A549 (cell line): ENCODE measurements at regions not wholly inside any gene's neighbourhood (a gene's known extent, or its start where the extent isn't known, plus 50 kb on each side); places are given as distances from the start of the nearest gene placed in this dataset.
"Not testable (repeated sequence)": the region's sequence is repeated elsewhere in the genome, so short reads cannot be mapped to it uniquely, and the experiment has no call there.

Experiments used
- ATAC-seq, 2 experiments: fragments of 200-7000 bp in 1 of 2; fragments of >200 bp in 1 of 2; cut with Nextera tagmentation in 1 of 2; cut with Tn5 transposase in 1 of 2; 3 replicates each; pipeline versions ENCODE4 v1.8.0 to v1.9.1; 2018 to 2020; ENCODE audit warnings: mild to moderate bottlenecking in 1 of 2, moderate library complexity in 1 of 2
- CTCF ChIA-PET: fragments of 300-600 bp; sonication (Branson Sonifier 250); formaldehyde crosslinking; extraction: SDS; loops from one replicate; lab custom pipeline; 2021; ENCODE audit warnings: antibody characterized with exemption, inconsistent platforms; lab: Yijun Ruan, JAX
- POLR2A ChIA-PET: fragments of 350-600 bp; formaldehyde crosslinking; extraction: SDS; loops from one replicate; lab custom pipeline; 2021; ENCODE audit warnings: antibody characterized with exemption, inconsistent platforms; lab: Yijun Ruan, JAX
- DNase-seq, 2 experiments: peaks; one replicate each; pipeline versions ENCODE4 v3.0.0 to v3.0.0-alpha.2; 2011 to 2016; ENCODE audit warnings: low read depth in 1 of 2, low spot score in 1 of 2
- FAIRE-seq: peaks from 2 replicates; lab custom pipeline; 2011; peaks lifted over from hg19 to GRCh38; lab: Jason Lieb, UNC
- H3K27ac ChIP-seq, 2 experiments: fragments of >200 bp; sonication (Bioruptor Twin); formaldehyde crosslinking; 3 replicates each; pipeline ENCODE4 v1.5.1; 2016 to 2017
- H3K4me1 ChIP-seq: fragments of >200 bp; sonication (Bioruptor Twin); formaldehyde crosslinking; 3 replicates; pipeline ENCODE4 v1.6.1; 2016
- H3K4me2 ChIP-seq: fragments of >200 bp; sonication (Bioruptor Twin); formaldehyde crosslinking; 3 replicates; pipeline ENCODE4 v1.6.1; 2016
- H3K4me3 ChIP-seq: fragments of >200 bp; sonication (Bioruptor Twin); formaldehyde crosslinking; 3 replicates; pipeline ENCODE4 v1.5.1; 2016
- H3K9me3 ChIP-seq: fragments of >200 bp; sonication (Bioruptor Twin); formaldehyde crosslinking; 3 replicates; pipeline ENCODE4 v1.6.1; 2016
- BCL3 ChIP-seq: fragments of >200 bp; sonication (Bioruptor Twin); formaldehyde crosslinking; IDR thresholded peaks from 3 replicates; pipeline ENCODE4 v1.6.1; 2016
- BHLHE40 ChIP-seq: IDR thresholded peaks from 2 replicates; pipeline ENCODE4 v1.6.1; 2012; ENCODE audit warnings: low read depth, low read length, inconsistent platforms
- CEBPB ChIP-seq, 2 experiments: fragments of >200 bp in 1 of 2; sonication (Bioruptor Twin) in 1 of 2; formaldehyde crosslinking in 1 of 2; IDR thresholded peaks; 2 replicates each; pipeline ENCODE4 v1.6.1; 2012 to 2016
- E2F6 ChIP-seq: IDR thresholded peaks from 2 replicates; pipeline ENCODE4 v1.6.1; 2012; ENCODE audit warnings: low read depth, borderline replicate concordance
- EHMT2 ChIP-seq: fragments of 200-600 bp; sonication (generic); IDR thresholded peaks from 2 replicates; pipeline ENCODE4 v1.6.1; 2016; ENCODE audit warnings: antibody characterized with exemption, low read depth, mild to moderate bottlenecking, moderate library complexity
- FOSL2 ChIP-seq, 2 experiments: fragments of 450-650 bp in 1 of 2; fragments of >200 bp in 1 of 2; sonication (Bioruptor Twin) in 1 of 2; formaldehyde crosslinking; IDR thresholded peaks; 2 replicates each; pipeline versions ENCODE4 v1.5.0 to v1.6.1; 2016 to 2020; ENCODE audit warnings: mild to moderate bottlenecking in 1 of 2, moderate library complexity in 1 of 2
- GATA3 ChIP-seq: IDR thresholded peaks from 2 replicates; pipeline ENCODE4 v1.6.1; 2012; ENCODE audit warnings: borderline replicate concordance
- HOXA7 ChIP-seq: fragments of 250-450 bp; sonication (Bioruptor Pico); IDR thresholded peaks from 2 replicates; pipeline ENCODE4 v1.5.0; 2020; ENCODE audit warnings: mild to moderate bottlenecking, moderate library complexity
- HOXB5 ChIP-seq: fragments of 250-450 bp; sonication (Bioruptor Pico); IDR thresholded peaks from 2 replicates; pipeline ENCODE4 v1.5.0; 2020; ENCODE audit warnings: mild to moderate bottlenecking, moderate library complexity
- JUNB ChIP-seq: fragments of >200 bp; sonication (Bioruptor Twin); formaldehyde crosslinking; IDR thresholded peaks from 2 replicates; pipeline ENCODE4 v1.6.1; 2016
- KDM1A ChIP-seq: fragments of 200-600 bp; sonication (generic); IDR thresholded peaks from 2 replicates; pipeline ENCODE4 v1.6.1; 2016; ENCODE audit warnings: low read depth, mild to moderate bottlenecking
- MAFK ChIP-seq: fragments of 450-650 bp; IDR thresholded peaks from 2 replicates; pipeline ENCODE4 v1.6.1; 2014; ENCODE audit not compliant: partially characterized antibody
- MYC ChIP-seq: IDR thresholded peaks from 2 replicates; pipeline ENCODE4 v1.6.1; 2012; ENCODE audit warnings: mild to moderate bottlenecking, inconsistent platforms, low read length, improper control_type of control experiment, borderline replicate concordance
- NFE2L2 ChIP-seq: fragments of 150-350 bp; conservative IDR thresholded peaks from 2 replicates; pipeline ENCODE4 v1.6.1; 2014; ENCODE audit warnings: low read length
- NR3C1 ChIP-seq: fragments of >200 bp; sonication (Bioruptor Twin); formaldehyde crosslinking; IDR thresholded peaks from 3 replicates; pipeline ENCODE4 v1.6.1; 2017
- PHF8 ChIP-seq: fragments of 200-600 bp; sonication (generic); IDR thresholded peaks from 2 replicates; pipeline ENCODE4 v1.6.1; 2016; ENCODE audit warnings: low read depth, mild to moderate bottlenecking, antibody characterized with exemption, moderate library complexity, borderline replicate concordance
- POLR2AphosphoS2 ChIP-seq: conservative IDR thresholded peaks from 2 replicates; pipeline ENCODE4 v1.6.1; 2012; ENCODE audit warnings: low read length, improper control_type of control experiment, inconsistent platforms
- RARB ChIP-seq: fragments of 250-450 bp; sonication (Bioruptor Pico); IDR thresholded peaks from 2 replicates; pipeline ENCODE4 v1.8.0; 2021; ENCODE audit warnings: mild to moderate bottlenecking, moderate library complexity
- REST ChIP-seq: fragments of 200-600 bp; sonication (generic); IDR thresholded peaks from 2 replicates; pipeline ENCODE4 v1.6.1; 2016; ENCODE audit warnings: antibody characterized with exemption, mild to moderate bottlenecking, moderate library complexity
- TP53 ChIP-seq: fragments of 250-450 bp; sonication (Bioruptor Pico); IDR thresholded peaks from 2 replicates; pipeline ENCODE4 v1.5.0; 2021; ENCODE audit warnings: mild to moderate bottlenecking, moderate library complexity
- ZC3H11A ChIP-seq: fragments of 450-650 bp; IDR thresholded peaks from 2 replicates; pipeline ENCODE4 v1.6.1; 2014; ENCODE audit warnings: antibody characterized with exemption, mild to moderate bottlenecking
- ZFP36 ChIP-seq: fragments of 450-650 bp; IDR thresholded peaks from 2 replicates; pipeline ENCODE4 v1.6.1; 2014; ENCODE audit warnings: borderline replicate concordance; ENCODE audit not compliant: partially characterized antibody
- ZSCAN20 ChIP-seq: fragments of 250-450 bp; sonication (Bioruptor Pico); IDR thresholded peaks from 2 replicates; pipeline ENCODE4 v1.8.0; 2022; ENCODE audit warnings: mild to moderate bottlenecking, moderate library complexity
- WGBS: methylation state at CpG from one replicate; pipeline ENCODE4 v1.1.6; 2017; ENCODE audit errors: missing lambda C conversion rate; 5-methylcytosine and 5-hydroxymethylcytosine counted together

GRCh38 chr1:221601166-221601565 lies 140.7 kb downstream of the DUSP10 start:
- Histone ChIP-seq H3K4me3 (no peak overlapping the region), H3K27ac (no peak overlapping the region), H3K4me2 (no peak overlapping the region)
- DNase-seq = no peak
- TF ChIP-seq EHMT2 = no peak
- TF ChIP-seq ZFP36 = no peak
- peak; percentile 77 for TF ChIP-seq NFE2L2
- peak; percentile 16 for TF ChIP-seq MAFK
- no peak for TF ChIP-seq HOXB5
- no peak for TF ChIP-seq ZC3H11A
- no peak for TF ChIP-seq REST
- TF ChIP-seq, all 56 proteins: peak for 2
- ChIA-PET POLR2A (no interaction called here), CTCF (no interaction called here)
- FAIRE-seq (no peak), ATAC-seq (no peak)
- 0 out of 3 replicates have a peak, but pooled peaks cover 3% of the 10 kb centered on the region for H3K4me1 ChIP-seq
- no peaks in the 10 kb centered on the region for H3K9me3 ChIP-seq

GRCh38 chr1:221602830-221603229 lies 139.1 kb downstream of the DUSP10 start:
- H3K4me2 ChIP-seq = no peak overlapping the region
- ChIA-PET CTCF (interaction anchor here (0.6 kb wide), 1 partner anchor 441 kb away, joined by 3 read pairs; no protein-coding TSS in a partner anchor), POLR2A (no interaction called here)
- H3K27ac ChIP-seq = no peak overlapping the region
- no peaks in the 10 kb centered on the region for H3K9me3 ChIP-seq
- 82% methylated on average over 2 of the region's 2 CpGs for WGBS
- FAIRE-seq = peak; percentile 28
- ATAC-seq = no peak
- DNase-seq = peak in 1 of 2 experiments; percentile 30
- TF ChIP-seq JUNB = 0 out of 2 replicates have a peak, but pooled peaks have one; percentile 24
- no peak for TF ChIP-seq BCL3
- no peak for TF ChIP-seq MYC
- TF ChIP-seq PHF8 = no peak
- TF ChIP-seq TP53 (CRISPR knock-in tag) = no peak
- TF ChIP-seq FOSL2 (IDR thresholded peaks at IDR 0.05) = 0 out of 2 replicates have a peak, but pooled peaks have one; percentile 30
- peak; percentile 62 for TF ChIP-seq FOSL2 (CRISPR knock-in tag; IDR thresholded peaks at IDR 0.05)
- no peak for TF ChIP-seq E2F6
- TF ChIP-seq BHLHE40 = no peak
- TF ChIP-seq NR3C1 = no peak
- TF ChIP-seq CEBPB (IDR thresholded peaks at IDR 0.05) = peak; percentile 33 to 66; a peak in 3 of 4 replicates
- no peak for TF ChIP-seq KDM1A
- TF ChIP-seq ZSCAN20 (CRISPR knock-in tag) = no peak
- TF ChIP-seq RARB (CRISPR knock-in tag) = no peak
- 0 out of 2 replicates have a peak, but pooled peaks have one; percentile 20 for TF ChIP-seq GATA3
- no peak for TF ChIP-seq HOXA7 (CRISPR knock-in tag)
- no peak for TF ChIP-seq POLR2AphosphoS2
- H3K4me3 ChIP-seq = no peak overlapping the region
- H3K4me1 ChIP-seq = 0 out of 3 replicates have a peak, but pooled peaks cover 3% of the 10 kb centered on the region

- ATAC-seq, POLR2A ChIA-PET, H3K27ac ChIP-seq, H3K9me3 ChIP-seq, DNase-seq, CTCF ChIA-PET, FAIRE-seq, H3K4me3 ChIP-seq, H3K4me2 ChIP-seq: not testable (repeated sequence)
- H3K4me1 ChIP-seq = peaks cover 12% of the 10 kb centered on the region; the same call in 2 of the 3 replicates
Observed at GRCh38 chr1:221604390-221604789, 137.5 kb downstream of the DUSP10 start.
